ENCODE measurements at regions not wholly inside any gene's neighbourhood (a gene's known extent, or its start where the extent isn't known, plus 50 kb on each side); places are given as distances from the start of the nearest gene placed in this dataset.
A peak's percentile ranks its signal among the peaks of the same experiment; 100 is the strongest.

DNA sequence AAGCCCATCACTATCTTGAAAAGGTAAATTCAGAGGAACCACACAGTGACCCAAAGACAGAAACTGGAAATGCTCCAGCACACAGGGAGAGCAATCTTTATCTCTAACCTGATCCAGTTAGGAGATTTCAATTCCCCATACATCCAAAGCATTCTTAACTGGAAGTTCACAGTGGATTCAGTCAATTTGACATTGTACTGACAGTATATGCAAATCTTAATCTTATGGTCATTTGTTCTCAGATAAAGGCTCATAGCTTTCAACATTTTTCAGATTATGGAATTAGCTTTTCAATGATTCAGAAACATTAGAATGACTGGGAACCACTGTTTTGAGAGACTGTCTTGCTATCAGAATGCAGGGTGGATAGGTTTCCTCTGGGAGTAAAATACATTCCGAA, 1455.6 kb downstream of the OLFM4 start:
- H3K36me3 Mint-ChIP-seq (ENCODE audit: low read depth, unreplicated experiment) = no peaks in the 10 kb centered on the region

DNA sequence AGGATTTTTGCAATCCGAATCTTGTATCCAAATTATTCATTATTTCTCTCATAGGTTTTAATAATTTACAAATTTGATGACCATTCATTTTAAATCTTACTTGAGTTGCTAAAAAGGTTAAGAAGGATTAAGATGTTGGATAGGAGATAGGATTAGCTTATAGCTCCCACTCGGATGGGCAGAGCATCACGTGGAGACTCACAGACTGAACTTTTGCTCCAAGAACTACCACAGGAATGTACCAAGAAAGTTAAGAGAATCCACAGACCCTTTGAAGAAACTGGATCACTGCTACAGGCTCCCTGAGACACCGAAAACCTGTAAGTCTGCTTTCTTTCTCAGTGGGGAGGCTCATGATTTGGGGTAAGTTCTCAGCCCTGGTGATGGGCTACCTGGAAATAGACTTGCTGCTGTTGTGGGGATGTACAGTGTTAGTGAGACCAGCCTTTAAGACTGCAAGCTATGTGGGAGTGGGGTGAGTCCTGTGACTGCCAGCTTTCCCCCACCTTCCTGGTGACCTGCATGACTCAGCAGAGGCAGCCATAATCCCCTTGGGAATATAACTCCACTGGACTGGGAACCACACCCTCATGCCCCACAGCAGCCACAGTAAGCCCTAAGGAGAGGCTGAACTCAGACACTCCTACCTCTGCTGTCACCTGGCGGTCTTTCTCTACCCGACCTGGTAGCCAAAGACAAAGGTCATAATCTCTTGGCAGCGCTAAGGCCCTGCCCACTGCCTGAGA, 1458.0 kb downstream of the OLFM4 start:
- H3K27ac ChIP-seq (ENCODE audit: low read depth, low read length) = no peak overlapping the region
- no peaks in the 10 kb centered on the region for H3K9me3 ChIP-seq (ENCODE audit: insufficient read depth, low read depth, low read length)
- no peaks in the 10 kb centered on the region for H4K20me1 ChIP-seq (ENCODE audit: insufficient read depth, low read length)
- H3K4me1 Mint-ChIP-seq (ENCODE audit: low read depth, unreplicated experiment) = no peaks in the 10 kb centered on the region
- TF ChIP-seq, protein P1, sequence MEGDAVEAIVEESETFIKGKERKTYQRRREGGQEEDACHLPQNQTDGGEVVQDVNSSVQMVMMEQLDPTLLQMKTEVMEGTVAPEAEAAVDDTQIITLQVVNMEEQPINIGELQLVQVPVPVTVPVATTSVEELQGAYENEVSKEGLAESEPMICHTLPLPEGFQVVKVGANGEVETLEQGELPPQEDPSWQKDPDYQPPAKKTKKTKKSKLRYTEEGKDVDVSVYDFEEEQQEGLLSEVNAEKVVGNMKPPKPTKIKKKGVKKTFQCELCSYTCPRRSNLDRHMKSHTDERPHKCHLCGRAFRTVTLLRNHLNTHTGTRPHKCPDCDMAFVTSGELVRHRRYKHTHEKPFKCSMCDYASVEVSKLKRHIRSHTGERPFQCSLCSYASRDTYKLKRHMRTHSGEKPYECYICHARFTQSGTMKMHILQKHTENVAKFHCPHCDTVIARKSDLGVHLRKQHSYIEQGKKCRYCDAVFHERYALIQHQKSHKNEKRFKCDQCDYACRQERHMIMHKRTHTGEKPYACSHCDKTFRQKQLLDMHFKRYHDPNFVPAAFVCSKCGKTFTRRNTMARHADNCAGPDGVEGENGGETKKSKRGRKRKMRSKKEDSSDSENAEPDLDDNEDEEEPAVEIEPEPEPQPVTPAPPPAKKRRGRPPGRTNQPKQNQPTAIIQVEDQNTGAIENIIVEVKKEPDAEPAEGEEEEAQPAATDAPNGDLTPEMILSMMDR (IDR thresholded peaks at IDR 0.05; ENCODE audit: insufficient read depth, low read depth, low read length) = no peak
- no peak for TF ChIP-seq EZH2 (IDR thresholded peaks at IDR 0.05; ENCODE audit: insufficient read depth, low read length)
- H3K4me3 ChIP-seq (ENCODE audit: insufficient read depth, low read depth, low read length) = no peak overlapping the region
- FAIRE-seq (no peak), DNase-seq (ENCODE audit: low read depth) (no peak)
- peak overlapping the region; percentile 22 for H3K27ac Mint-ChIP-seq (ENCODE audit: unreplicated experiment)
- H3K36me3 Mint-ChIP-seq (ENCODE audit: low read depth, unreplicated experiment) = no peaks in the 10 kb centered on the region
- H3K4me1 ChIP-seq (ENCODE audit: insufficient read depth, low read length) = no peaks in the 10 kb centered on the region
- H3K79me2 ChIP-seq (ENCODE audit: insufficient read depth, low read length) = no peaks in the 10 kb centered on the region
- H3K4me2 ChIP-seq (ENCODE audit: low read length) = no peak overlapping the region
- H3K9ac ChIP-seq (ENCODE audit: low read length) = no peak overlapping the region
- H2AFZ ChIP-seq (ENCODE audit: low read depth, low read length) = no peak overlapping the region
- H3K4me3 Mint-ChIP-seq (ENCODE audit: unreplicated experiment) = no peak overlapping the region
- H3K36me3 ChIP-seq (ENCODE audit: insufficient read depth, low read length) = no peaks in the 10 kb centered on the region
- no peaks in the 10 kb centered on the region for H3K27me3 ChIP-seq (ENCODE audit: insufficient read depth, low read length)
- H3K9me3 Mint-ChIP-seq (ENCODE audit: unreplicated experiment) = no peaks in the 10 kb centered on the region
- no peaks in the 10 kb centered on the region for H3K27me3 Mint-ChIP-seq (ENCODE audit: low read depth, unreplicated experiment)

More for the DNA sequence above, 1455.6 kb downstream of the OLFM4 start:
- Mint-ChIP-seq H3K27ac (ENCODE audit: unreplicated experiment) (no peak overlapping the region), H3K4me3 (ENCODE audit: unreplicated experiment) (no peak overlapping the region), H3K9me3 (ENCODE audit: unreplicated experiment) (no peaks in the 10 kb centered on the region), H3K27me3 (ENCODE audit: low read depth, unreplicated experiment) (no peaks in the 10 kb centered on the region), H3K4me1 (ENCODE audit: low read depth, unreplicated experiment) (no peaks in the 10 kb centered on the region)
- Histone ChIP-seq H3K4me2 (ENCODE audit: low read length) (no peak overlapping the region), H2AFZ (ENCODE audit: low read depth, low read length) (no peak overlapping the region), H3K9me3 (ENCODE audit: insufficient read depth, low read depth, low read length) (no peaks in the 10 kb centered on the region), H3K27me3 (ENCODE audit: insufficient read depth, low read length) (no peaks in the 10 kb centered on the region), H3K9ac (ENCODE audit: low read length) (no peak overlapping the region), H4K20me1 (ENCODE audit: insufficient read depth, low read length) (no peaks in the 10 kb centered on the region), H3K27ac (ENCODE audit: low read depth, low read length) (no peak overlapping the region), H3K4me1 (ENCODE audit: insufficient read depth, low read length) (no peaks in the 10 kb centered on the region), H3K4me3 (ENCODE audit: insufficient read depth, low read depth, low read length) (no peak overlapping the region), H3K79me2 (ENCODE audit: insufficient read depth, low read length) (no peaks in the 10 kb centered on the region), H3K36me3 (ENCODE audit: insufficient read depth, low read length) (no peaks in the 10 kb centered on the region)
- TF ChIP-seq, protein P1 (IDR thresholded peaks at IDR 0.05; ENCODE audit: insufficient read depth, low read depth, low read length) = no peak
- TF ChIP-seq EZH2 (IDR thresholded peaks at IDR 0.05; ENCODE audit: insufficient read depth, low read length) = no peak
- FAIRE-seq (no peak), DNase-seq (ENCODE audit: low read depth) (no peak)

DNA sequence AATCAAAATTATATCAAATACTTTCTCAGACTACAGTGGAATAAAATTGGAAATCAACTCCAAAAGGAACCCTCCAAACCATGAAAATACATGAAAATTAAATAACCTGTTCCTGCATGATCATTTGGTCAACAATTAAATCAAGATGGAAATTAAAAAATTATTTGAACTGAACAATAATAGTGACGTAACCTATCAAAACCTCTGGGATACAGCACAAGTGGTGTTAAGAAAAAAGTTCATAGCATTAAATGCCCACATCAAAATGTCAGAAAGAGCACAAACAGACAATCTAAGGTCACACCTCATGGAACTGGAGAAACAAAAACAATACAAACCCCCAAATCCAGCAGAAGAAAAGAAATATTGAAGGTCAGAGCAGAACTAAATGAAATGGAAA, 1460.7 kb downstream of the OLFM4 start:
- H3K9me3 Mint-ChIP-seq (ENCODE audit: unreplicated experiment) = no peaks in the 10 kb centered on the region
- H3K9ac ChIP-seq (ENCODE audit: low read length) = no peak overlapping the region
- no peaks in the 10 kb centered on the region for H4K20me1 ChIP-seq (ENCODE audit: insufficient read depth, low read length)
- H3K27ac ChIP-seq (ENCODE audit: low read depth, low read length) = no peak overlapping the region
- no peak overlapping the region for H3K4me3 Mint-ChIP-seq (ENCODE audit: unreplicated experiment)
- no peaks in the 10 kb centered on the region for H3K36me3 ChIP-seq (ENCODE audit: insufficient read depth, low read length)
- H3K4me3 ChIP-seq (ENCODE audit: insufficient read depth, low read depth, low read length) = no peak overlapping the region
- H3K27me3 ChIP-seq (ENCODE audit: insufficient read depth, low read length) = no peaks in the 10 kb centered on the region
- H3K4me1 ChIP-seq (ENCODE audit: insufficient read depth, low read length) = no peaks in the 10 kb centered on the region
- H3K27ac Mint-ChIP-seq (ENCODE audit: unreplicated experiment) = no peak overlapping the region
- H2AFZ ChIP-seq (ENCODE audit: low read depth, low read length) = no peak overlapping the region
- no peak for TF ChIP-seq EZH2 (IDR thresholded peaks at IDR 0.05; ENCODE audit: insufficient read depth, low read length)
- TF ChIP-seq, protein P1 (IDR thresholded peaks at IDR 0.05; ENCODE audit: insufficient read depth, low read depth, low read length) = no peak
- DNase-seq (ENCODE audit: low read depth) (no peak), FAIRE-seq (no peak)
- no peaks in the 10 kb centered on the region for H3K79me2 ChIP-seq (ENCODE audit: insufficient read depth, low read length)
- H3K4me2 ChIP-seq (ENCODE audit: low read length) = no peak overlapping the region
- no peaks in the 10 kb centered on the region for H3K9me3 ChIP-seq (ENCODE audit: insufficient read depth, low read depth, low read length)
- H3K36me3 Mint-ChIP-seq (ENCODE audit: low read depth, unreplicated experiment) = no peaks in the 10 kb centered on the region
- no peaks in the 10 kb centered on the region for H3K4me1 Mint-ChIP-seq (ENCODE audit: low read depth, unreplicated experiment)
- no peaks in the 10 kb centered on the region for H3K27me3 Mint-ChIP-seq (ENCODE audit: low read depth, unreplicated experiment)

Measured in astrocyte (in vitro differentiated cells and primary cell).